ENCODE measurements at regions not wholly inside any gene's neighbourhood (a gene's known extent, or its start where the extent isn't known, plus 50 kb on each side); places are given as distances from the start of the nearest gene placed in this dataset.

- TF ChIP-seq RBAK (CRISPR knock-in tag; IDR thresholded peaks at IDR 0.05): no peak
- TF ChIP-seq, protein P1, sequence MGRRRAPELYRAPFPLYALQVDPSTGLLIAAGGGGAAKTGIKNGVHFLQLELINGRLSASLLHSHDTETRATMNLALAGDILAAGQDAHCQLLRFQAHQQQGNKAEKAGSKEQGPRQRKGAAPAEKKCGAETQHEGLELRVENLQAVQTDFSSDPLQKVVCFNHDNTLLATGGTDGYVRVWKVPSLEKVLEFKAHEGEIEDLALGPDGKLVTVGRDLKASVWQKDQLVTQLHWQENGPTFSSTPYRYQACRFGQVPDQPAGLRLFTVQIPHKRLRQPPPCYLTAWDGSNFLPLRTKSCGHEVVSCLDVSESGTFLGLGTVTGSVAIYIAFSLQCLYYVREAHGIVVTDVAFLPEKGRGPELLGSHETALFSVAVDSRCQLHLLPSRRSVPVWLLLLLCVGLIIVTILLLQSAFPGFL (CRISPR knock-in tag; IDR thresholded peaks at IDR 0.05): no peak
- TF ChIP-seq, protein P2, sequence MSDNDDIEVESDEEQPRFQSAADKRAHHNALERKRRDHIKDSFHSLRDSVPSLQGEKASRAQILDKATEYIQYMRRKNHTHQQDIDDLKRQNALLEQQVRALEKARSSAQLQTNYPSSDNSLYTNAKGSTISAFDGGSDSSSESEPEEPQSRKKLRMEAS (IDR thresholded peaks at IDR 0.05): no peak
- no peak for TF ChIP-seq MAFK (conservative IDR thresholded peaks at IDR 0.05 in 1 of 2, IDR thresholded peaks at IDR 0.05 in 1 of 2; ENCODE audit: low read length in 2 of 2)
- TF ChIP-seq ZBTB34 (CRISPR knock-in tag; IDR thresholded peaks at IDR 0.05): no peak
- TF ChIP-seq KDM1A (CRISPR knock-in tag; IDR thresholded peaks at IDR 0.05): no peak
Observed at GRCh38 chr6:144793744-144794143, 508.6 kb downstream of the UTRN start.

Data from HepG2 (cell line).